Adrenal gland (tissue), 9 donors: ENCODE measurements at regions not wholly inside any gene's neighbourhood (a gene's known extent, or its start where the extent isn't known, plus 50 kb on each side); places are given as distances from the start of the nearest gene placed in this dataset.
A peak's percentile ranks its signal among the peaks of the same experiment; 100 is the strongest.
"Not testable (repeated sequence)": the region's sequence is repeated elsewhere in the genome, so short reads cannot be mapped to it uniquely, and the experiment has no call there.

ENCODE experiments used
- DNase-seq, 7 donors: peaks; one replicate each; pipeline ENCODE4 v3.0.0-alpha.2; 2019 to 2020
- H3K27ac ChIP-seq, 5 donors: fragments of 200-600 bp; sonication (generic) in 4 of 5; 1 replicate in 3 of 5; 2 replicates in 2 of 5; pipeline versions ENCODE4 v1.5.1 to v1.8.0; 2016 to 2020; ENCODE audit warnings: mild to moderate bottlenecking in 1 of 5
- H3K27me3 ChIP-seq: fragments of 200-600 bp; 2 replicates; pipeline ENCODE4 v1.8.0; 2021
- H3K36me3 ChIP-seq, 2 donors: fragments of 200-600 bp; replicated peaks in 1 of 2; 1 replicate in 1 of 2; 2 replicates in 1 of 2; pipeline versions ENCODE4 v1.5.1 to v1.8.0; 2018 to 2022
- H3K4me1 ChIP-seq, 2 donors: fragments of 200-600 bp; replicated peaks in 1 of 2; 1 replicate in 1 of 2; 2 replicates in 1 of 2; pipeline versions ENCODE4 v1.5.1 to v1.8.0; 2018 to 2021
- H3K4me3 ChIP-seq, 4 donors: fragments of 200-600 bp; sonication (generic) in 3 of 4; one replicate each; pipeline ENCODE4 v1.5.1; 2016 to 2018
- H3K9me3 ChIP-seq, 3 donors: fragments of 200-600 bp; sonication (generic) in 1 of 3; replicated peaks in 1 of 3; 1 replicate in 2 of 3; 2 replicates in 1 of 3; pipeline versions ENCODE4 v1.5.1 to v1.8.0; 2016 to 2021
- POLR2A ChIP-seq, 2 donors: fragments of 450-650 bp; IDR thresholded peaks; one replicate each; pipeline ENCODE4 v1.6.1; 2017; ENCODE audit warnings: antibody characterized with exemption in 2 of 2, mild to moderate bottlenecking in 2 of 2, moderate library complexity in 1 of 2
- WGBS, 4 donors: extraction: QIAGEN DNeasy Blood & Tissue Kit in 2 of 4; methylation state at CpG; one replicate each; pipeline versions ENCODE4 v1.1.5 to v1.1.7; 2013 to 2017; 5-methylcytosine and 5-hydroxymethylcytosine counted together
- intact Hi-C, 2 donors: fragments of 100-400 bp; cut with DNase I; formaldehyde crosslinking; loops; one replicate each; pipeline versions ENCODE4 v1.14.1 to v1.15.0; 2022 to 2023
- TF ChIP-seq, protein P1 (sequence below), 6 experiments: fragments of 450-650 bp in 4 of 6; fragments of 200-600 bp in 2 of 6; sonication (generic) in 1 of 6; IDR thresholded peaks; 1 replicate in 5 of 6; 2 replicates in 1 of 6; pipeline versions ENCODE4 v1.5.1 to v1.8.0; 2016 to 2021; ENCODE audit warnings: antibody characterized with exemption in 6 of 6, mild to moderate bottlenecking in 2 of 6, moderate library complexity in 1 of 6
- donor health status: healthy with polysubstance abuse.
- donor health status: Bipolar disorder and iron deficiency.
- donor health status: DM: yes; HTN: yes; CAD: no.
- donor health status: DM: no; HTN: no; CAD: no.
- donor health status: DM: no; HTN: no; CAD: no.

DNA sequence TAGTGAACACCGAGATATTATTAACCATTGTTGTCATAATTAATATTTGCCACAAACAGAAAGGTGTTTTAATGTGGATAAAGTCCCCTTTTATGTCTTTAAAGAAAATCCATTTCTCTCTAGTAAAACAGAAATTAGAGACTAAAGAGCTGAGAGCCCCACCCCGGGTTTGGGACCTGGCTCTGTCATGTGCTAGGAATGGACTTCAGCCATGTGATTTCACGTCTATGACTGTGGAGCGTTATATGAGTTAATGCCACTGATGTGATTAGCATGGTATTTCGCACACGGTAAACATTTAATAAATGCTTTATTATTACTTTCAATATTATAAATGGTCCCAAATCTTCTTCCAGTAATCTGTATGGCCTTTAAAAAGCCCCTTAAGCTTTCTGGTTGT lies 205.0 kb upstream of the NFIA start:
- no peak overlapping the region for H3K27ac ChIP-seq
- no peaks in the 10 kb centered on the region for H3K9me3 ChIP-seq
- no peaks in the 10 kb centered on the region for H3K27me3 ChIP-seq
- H3K4me3 ChIP-seq = no peak overlapping the region
- no peaks in the 10 kb centered on the region for H3K36me3 ChIP-seq
- no peak for TF ChIP-seq POLR2A (IDR thresholded peaks at IDR 0.05)
- TF ChIP-seq, protein P1, sequence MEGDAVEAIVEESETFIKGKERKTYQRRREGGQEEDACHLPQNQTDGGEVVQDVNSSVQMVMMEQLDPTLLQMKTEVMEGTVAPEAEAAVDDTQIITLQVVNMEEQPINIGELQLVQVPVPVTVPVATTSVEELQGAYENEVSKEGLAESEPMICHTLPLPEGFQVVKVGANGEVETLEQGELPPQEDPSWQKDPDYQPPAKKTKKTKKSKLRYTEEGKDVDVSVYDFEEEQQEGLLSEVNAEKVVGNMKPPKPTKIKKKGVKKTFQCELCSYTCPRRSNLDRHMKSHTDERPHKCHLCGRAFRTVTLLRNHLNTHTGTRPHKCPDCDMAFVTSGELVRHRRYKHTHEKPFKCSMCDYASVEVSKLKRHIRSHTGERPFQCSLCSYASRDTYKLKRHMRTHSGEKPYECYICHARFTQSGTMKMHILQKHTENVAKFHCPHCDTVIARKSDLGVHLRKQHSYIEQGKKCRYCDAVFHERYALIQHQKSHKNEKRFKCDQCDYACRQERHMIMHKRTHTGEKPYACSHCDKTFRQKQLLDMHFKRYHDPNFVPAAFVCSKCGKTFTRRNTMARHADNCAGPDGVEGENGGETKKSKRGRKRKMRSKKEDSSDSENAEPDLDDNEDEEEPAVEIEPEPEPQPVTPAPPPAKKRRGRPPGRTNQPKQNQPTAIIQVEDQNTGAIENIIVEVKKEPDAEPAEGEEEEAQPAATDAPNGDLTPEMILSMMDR (IDR thresholded peaks at IDR 0.05) = no peak
- 87 to 94% (median 89%) methylated on average over 6 of the region's 6 CpGs for WGBS, 4 donors
- DNase-seq = no peak
- intact Hi-C loops = no loop called here
- H3K4me1 ChIP-seq = no peaks in the 10 kb centered on the region

DNA sequence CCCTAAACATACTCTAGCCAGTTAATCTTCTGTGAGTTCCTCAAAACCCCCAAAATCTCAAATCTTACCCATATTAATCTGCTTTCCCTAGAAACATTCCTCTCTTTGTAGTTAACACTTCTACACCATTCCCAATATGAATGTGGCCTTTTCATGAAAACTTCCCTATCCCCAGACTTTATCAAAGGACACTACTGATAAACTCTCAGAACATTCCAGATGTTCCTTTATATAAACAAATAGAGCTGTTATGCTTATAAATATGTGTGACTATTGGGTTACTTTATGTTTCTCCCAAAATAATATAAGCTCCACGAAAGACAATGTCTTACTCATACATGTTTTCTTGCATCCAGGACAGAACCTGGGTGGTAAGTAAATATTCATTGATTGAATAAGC lies 205.4 kb upstream of the NFIA start:
- H3K9me3 ChIP-seq = no peaks in the 10 kb centered on the region
- H3K4me1 ChIP-seq = no peaks in the 10 kb centered on the region
- WGBS, 4 donors = 90 to 92% (median 91%) methylated on average over 1 of the region's 1 CpG

DNA sequence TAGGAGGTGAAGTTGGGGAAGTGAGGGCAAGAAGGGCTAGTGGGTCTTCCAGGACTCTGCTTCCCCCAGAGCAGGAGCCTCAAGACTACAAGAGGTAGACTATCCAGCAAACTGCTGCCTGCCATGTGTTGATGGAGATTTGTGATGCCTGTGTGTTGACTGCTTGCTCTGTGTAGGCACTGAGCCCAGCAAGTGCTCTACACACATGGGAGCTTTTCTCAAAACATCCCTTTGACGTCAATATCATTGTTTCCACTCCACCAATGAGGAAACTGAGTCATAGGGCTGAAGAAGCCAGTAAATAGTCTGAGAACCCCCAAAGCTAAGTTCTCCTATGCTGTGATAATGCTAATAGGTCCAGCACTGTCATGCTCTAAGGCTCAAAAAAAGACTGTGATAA lies 207.2 kb upstream of the NFIA start:
- H3K27ac ChIP-seq = no peak overlapping the region
- TF ChIP-seq POLR2A (IDR thresholded peaks at IDR 0.05) = no peak
- TF ChIP-seq, protein P1 (IDR thresholded peaks at IDR 0.05) = no peak
- DNase-seq = no peak
- H3K27me3 ChIP-seq = no peaks in the 10 kb centered on the region
- 65 to 86% (median 78%) methylated on average over 1 of the region's 1 CpG for WGBS, 4 donors
- H3K4me3 ChIP-seq = no peak overlapping the region
- no peaks in the 10 kb centered on the region for H3K9me3 ChIP-seq
- no peaks in the 10 kb centered on the region for H3K36me3 ChIP-seq
- intact Hi-C loops = no loop called here
- no peaks in the 10 kb centered on the region for H3K4me1 ChIP-seq

More for the DNA sequence above, 205.4 kb upstream of the NFIA start:
- no peak overlapping the region for H3K27ac ChIP-seq
- no peak for TF ChIP-seq POLR2A (IDR thresholded peaks at IDR 0.05)
- TF ChIP-seq, protein P1 (IDR thresholded peaks at IDR 0.05) = no peak
- H3K27me3 ChIP-seq = no peaks in the 10 kb centered on the region
- H3K36me3 ChIP-seq = no peaks in the 10 kb centered on the region
- H3K4me3 ChIP-seq = no peak overlapping the region
- intact Hi-C loops = no loop called here
- DNase-seq = no peak

DNA sequence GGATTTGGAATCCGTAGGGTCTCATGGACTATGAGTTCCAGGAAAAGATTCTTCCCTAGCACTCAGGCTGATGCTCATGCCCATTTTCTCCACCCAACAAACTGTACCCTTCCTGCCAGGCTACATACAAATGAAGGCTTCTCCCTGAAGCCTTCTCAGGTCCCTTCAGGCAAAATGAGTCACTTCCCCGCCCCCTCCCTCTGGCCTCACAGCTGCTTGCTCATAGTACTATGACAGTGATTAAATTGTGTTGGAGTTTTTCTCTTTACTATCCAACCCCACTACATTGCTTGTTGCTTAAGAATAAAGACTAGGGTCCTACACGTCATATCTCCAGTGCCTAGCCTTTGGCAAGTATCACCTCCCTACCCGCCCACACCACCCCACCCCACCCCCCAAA lies 207.6 kb upstream of the NFIA start:
- Histone ChIP-seq H3K9me3 (no peaks in the 10 kb centered on the region), H3K36me3 (no peaks in the 10 kb centered on the region), H3K4me3 (no peak overlapping the region), H3K27me3 (no peaks in the 10 kb centered on the region), H3K4me1 (no peaks in the 10 kb centered on the region), H3K27ac (no peak overlapping the region)
- intact Hi-C loops = no loop called here
- WGBS, 4 donors = 64 to 74% (median 69%) methylated on average over 4 of the region's 4 CpGs
- peak in 5 of 7 donors; percentile 20 to 54 (median 30) for DNase-seq
- TF ChIP-seq, protein P1 (IDR thresholded peaks at IDR 0.05) = no peak
- TF ChIP-seq POLR2A (IDR thresholded peaks at IDR 0.05) = no peak

DNA sequence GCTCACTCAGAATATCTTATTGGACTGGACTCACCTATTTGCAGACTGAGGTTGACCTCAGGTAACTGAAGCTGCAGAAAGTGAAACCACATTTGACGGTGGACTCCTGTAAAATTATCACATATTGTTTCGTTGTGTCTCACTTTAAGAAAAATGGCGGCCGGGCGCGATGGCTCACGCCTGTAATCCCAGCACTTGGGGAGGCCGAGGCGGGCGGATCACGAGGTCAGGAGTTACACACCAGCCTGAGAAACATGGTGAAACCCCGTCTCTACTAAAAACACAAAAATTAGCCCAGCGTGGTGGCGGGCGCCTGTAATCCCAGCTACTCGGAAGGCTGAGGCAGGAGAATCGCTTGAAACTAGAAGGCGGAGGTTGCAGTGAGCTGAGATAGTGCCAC lies 209.0 kb upstream of the NFIA start:
- H3K9me3 ChIP-seq, H3K27ac ChIP-seq, intact Hi-C loops, H3K4me3 ChIP-seq, H3K27me3 ChIP-seq, DNase-seq, H3K4me1 ChIP-seq, H3K36me3 ChIP-seq: not testable (repeated sequence)
- WGBS, 4 donors = 92 to 95% (median 95%) methylated on average over 18 of the region's 18 CpGs
